DMS79 treated with DMSO at 0.1 percent for 48 hours (cell line): ENCODE measurements at regions not wholly inside any gene's neighbourhood (a gene's known extent, or its start where the extent isn't known, plus 50 kb on each side); places are given as distances from the start of the nearest gene placed in this dataset.
A peak's percentile ranks its signal among the peaks of the same experiment; 100 is the strongest.

ENCODE experiments used
- DNase-seq: peaks from one replicate; lab custom pipeline; 2025; lab: John Stamatoyannopoulos, UW

DNA sequence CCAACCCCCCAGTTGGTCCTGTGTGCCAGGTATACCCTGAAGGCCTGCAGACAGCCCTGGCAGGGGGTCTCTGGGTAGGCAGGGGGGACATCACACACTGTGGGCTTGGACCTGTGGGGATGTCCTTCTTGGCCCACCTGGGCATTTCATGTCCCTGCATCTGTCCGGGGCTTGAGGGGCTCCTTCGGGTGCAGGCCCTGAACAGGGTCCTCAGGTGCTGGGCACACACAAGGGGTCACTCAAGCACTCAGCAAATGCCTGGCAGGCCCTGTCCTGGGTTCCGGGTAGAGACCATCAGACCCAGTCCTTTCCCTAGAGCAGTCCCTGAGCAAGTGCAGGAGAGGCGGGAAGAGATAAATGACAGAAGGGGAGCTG is 70.5 kb upstream of the WNT11 start:
- no peak for DNase-seq

DNA sequence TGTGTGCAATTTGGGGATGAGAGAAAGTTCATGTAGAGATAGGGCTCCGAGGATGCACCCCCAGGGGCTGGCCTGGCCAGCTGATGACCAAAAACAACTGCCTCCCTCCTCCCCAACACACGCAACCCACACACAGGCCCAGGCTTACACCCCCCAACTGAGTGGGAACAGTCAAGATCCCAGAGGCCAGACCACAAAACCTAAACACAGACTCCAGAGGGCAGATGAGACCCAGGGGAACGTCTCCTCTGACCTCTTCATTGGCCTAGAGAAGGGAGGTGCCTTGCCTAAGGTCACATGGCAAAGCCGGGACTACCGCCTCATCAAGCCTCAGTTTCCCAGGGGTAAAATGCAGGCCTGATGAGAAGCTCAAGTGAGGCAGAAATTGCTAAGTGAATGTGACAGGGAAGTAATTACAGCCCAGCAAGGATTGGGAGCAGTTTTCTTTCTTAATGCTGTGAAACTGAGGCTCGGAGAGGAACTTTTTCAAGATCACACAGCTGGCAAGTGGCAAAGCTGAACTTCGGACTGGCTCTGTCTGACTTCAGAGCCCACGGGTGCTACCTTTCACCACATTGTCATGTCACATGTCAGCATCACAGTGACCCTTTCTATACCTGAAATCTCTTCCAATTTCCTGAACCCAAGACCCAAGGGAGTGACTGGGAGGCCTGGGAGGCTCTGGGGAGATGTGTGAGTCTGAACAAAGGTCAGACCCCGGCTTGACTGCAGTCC is 69.9 kb upstream of the WNT11 start:
- DNase-seq: no peak

DNA sequence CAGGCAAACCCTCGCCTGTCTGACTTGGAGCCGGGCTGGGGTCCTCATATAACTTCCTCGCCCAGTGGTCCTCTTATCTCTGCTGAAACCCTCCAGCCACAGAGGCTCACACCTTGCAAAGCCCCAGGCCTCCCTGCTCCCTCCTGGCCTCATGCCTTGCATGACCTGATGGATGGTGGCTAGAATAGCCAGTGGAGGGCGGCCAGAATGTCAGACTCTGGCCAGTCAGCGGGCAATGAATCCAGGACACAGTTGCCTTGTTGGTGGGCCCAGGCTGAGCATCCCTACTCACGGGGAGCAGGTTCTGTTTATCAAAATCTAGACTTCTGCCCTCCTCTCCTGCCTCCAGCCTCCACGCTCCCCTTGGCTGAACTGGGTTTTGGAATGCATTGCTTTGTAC is 69.1 kb upstream of the WNT11 start:
- DNase-seq: no peak

DNA sequence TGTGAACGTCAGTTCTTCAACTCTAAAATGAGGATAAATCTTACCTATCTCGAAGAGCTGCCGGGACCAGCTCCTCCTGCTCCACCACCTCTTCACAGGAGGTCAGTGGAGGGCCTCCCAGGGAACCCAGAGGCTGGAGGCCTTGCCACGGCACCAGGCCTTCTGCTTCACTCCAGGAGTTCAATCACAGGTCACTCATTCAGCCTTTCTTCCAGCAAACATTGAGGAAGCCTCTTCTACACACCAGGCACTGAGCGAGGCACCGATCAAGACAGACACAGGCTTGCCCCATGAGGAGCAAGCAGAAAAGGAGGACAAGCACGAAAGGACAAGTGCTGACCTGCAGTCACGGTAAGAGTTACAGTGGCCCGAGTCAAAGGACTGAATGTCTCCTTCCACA is 64.8 kb upstream of the WNT11 start:
- no peak for DNase-seq

GRCh38 chr11:76270389-76270788 is 64.1 kb upstream of the WNT11 start:
- peak; percentile 86 for DNase-seq

- peak; percentile 84 for DNase-seq
These were observed 63.5 kb upstream of the WNT11 start for GRCh38 chr11:76269661-76270261.

GRCh38 chr11:76269247-76269646 is 62.9 kb upstream of the WNT11 start:
- DNase-seq: no peak

DNA sequence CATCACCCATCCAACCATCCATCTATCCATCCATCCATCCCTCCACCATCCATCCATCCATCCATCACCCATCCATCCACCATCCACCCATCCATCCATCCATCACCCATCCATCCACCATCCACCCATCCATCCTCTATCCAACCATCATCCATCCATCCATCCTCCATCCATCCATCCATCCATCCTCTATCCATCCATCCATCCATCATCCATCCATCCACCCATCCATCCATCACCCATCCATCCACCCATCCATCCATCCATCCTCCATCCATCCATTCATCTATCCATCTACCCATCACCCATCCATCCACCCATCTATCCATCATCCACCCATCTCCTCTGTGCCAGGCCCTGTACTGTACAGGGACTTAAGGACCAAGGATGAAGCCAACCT is 62.2 kb upstream of the WNT11 start:
- no peak for DNase-seq

DNA sequence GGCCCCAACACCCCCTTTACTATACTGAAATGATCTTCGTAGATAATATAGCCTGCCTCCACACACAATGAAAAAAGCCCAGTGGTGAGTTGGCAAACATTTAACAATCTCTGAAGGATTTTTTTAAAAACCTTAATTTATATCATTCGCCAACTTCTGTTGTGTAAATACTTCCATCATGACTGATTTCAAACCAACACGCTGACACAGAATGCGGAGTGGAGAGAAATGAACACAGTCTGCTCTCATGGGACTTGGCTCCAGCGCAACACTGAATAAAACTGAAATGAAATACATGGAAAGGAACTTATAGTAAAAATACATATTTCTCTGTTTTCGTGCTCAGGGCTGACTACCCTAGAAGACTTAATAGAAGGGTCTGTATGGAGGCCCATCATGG is 61.3 kb upstream of the WNT11 start:
- DNase-seq: no peak

DNA sequence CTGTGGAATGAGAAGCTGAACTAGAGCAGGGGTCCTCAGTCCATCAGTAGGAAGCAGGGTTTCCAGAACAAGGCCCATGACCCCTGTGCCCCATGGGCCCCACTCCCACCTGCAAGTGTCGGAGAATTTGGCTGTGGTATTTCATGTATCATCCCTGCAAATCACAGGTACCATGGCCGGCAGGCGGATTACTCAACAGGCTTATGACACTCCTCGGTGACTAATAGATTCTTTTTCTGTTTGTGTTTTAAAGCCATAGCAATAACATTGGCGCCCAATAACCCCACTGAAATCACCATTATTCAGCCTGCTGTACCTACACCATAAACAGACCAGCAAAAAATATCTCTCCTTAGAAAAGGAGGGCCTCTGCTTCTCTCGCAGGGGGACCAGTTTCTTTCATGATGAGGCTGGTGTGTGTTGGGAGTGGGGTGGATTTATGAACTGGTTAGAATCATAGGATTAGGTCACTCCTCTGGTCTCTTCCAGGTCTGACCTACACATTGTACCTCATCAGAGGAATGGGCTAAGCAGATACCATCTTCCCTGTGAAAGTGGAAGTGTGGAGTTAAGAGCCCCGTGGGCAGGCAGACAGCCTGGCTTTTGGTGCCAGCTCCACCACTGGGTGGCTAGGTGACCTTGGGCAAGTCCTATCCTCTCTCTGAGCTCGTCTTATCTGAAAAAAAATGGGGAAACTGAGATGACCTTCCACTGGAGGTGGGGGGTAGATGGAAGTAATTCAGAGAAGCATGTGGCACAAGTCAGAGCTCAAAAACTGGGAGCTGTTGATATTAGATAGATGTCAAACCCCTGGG is 60.2 kb upstream of the WNT11 start:
- DNase-seq: no peak

GRCh38 chr11:76265771-76266241 is 59.5 kb upstream of the WNT11 start:
- DNase-seq: no peak

- no peak for DNase-seq
These were observed 57.4 kb upstream of the WNT11 start for GRCh38 chr11:76263657-76264056.

DNA sequence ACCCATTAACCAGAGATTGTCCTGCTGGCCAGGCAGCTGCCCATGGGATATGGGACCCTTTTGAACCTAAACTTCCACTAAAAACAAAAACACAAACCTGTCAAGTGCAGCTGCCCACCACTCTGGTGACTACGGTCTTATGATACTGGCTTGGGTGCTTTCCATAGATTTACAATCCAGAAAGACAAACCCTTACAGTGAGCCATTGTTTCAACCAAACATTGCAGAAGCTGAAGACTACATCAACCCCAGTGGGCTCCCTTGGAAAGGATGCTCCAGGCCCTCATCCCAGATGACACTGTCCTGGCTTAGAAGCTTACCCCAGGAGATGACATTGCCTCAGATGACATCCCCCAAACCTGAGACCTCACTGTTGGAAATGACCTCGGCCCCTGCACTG is 56.9 kb upstream of the WNT11 start:
- DNase-seq: no peak

DNA sequence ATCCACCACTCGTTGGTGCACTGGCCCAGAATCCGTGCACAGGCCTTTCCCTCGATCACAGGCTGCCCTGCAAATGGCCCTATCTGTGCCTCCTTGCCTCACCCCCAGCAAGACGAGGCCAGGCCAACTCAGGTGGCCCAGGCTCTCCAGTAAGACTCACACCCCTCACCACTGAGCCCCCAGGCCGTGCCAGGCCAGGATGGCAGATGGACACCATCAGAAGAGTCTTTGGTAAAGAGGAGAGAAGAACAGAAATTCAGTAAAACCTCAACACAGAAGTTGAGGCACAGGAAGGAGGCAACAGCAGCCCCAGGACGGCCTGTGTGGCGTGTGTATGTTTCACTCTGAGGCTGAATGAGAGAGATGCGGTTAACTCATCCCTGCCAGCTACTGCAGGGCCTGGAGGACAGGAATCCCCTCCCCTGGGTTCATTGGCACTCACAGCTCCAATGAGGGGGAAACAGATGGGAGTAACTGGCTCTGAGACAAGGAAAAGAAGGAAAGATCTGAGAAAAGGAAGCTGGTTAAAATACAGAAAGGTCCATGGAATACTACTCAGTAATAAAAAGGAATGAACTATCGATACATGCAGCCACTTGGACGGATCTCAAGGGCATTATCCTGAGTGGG is 54.1 kb upstream of the WNT11 start:
- no peak for DNase-seq

DNA sequence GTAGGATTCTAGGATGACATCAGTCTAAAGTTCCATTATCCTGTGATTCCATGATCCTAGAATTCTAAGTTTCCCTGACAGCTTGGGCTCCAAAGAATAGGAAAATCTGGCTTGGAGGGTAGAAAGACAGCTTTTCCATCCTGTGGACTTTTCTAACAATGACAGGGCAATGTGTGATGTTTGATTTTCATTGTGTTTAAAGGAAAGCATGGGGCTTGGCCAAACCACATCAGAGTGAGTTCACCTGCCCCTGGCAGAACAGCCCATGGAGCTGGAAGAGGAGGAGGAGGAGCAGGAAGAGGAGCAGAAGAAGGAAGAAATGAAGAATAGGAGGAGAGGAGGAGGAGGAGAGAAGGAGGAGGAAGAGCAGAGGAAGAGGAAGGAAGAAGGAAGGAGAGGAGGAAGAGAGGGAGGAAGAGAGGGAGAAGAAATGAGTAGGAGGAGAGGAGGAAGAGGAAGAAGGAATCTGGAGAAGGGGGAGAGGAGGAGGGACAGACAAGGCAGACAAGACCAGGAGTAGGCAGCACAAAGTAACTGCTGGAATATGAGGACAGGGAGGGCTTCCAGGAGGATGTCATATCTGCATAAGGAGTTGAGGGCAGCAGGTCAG is 53.1 kb upstream of the WNT11 start:
- DNase-seq: no peak

GRCh38 chr11:76257074-76257719 is 50.9 kb upstream of the WNT11 start:
- no peak for DNase-seq

GRCh38 chr11:76256448-76256847 is 50.1 kb upstream of the WNT11 start:
- DNase-seq: no peak
